ENCODE measurements at regions not wholly inside any gene's neighbourhood (a gene's known extent, or its start where the extent isn't known, plus 50 kb on each side); places are given as distances from the start of the nearest gene placed in this dataset.

DNA sequence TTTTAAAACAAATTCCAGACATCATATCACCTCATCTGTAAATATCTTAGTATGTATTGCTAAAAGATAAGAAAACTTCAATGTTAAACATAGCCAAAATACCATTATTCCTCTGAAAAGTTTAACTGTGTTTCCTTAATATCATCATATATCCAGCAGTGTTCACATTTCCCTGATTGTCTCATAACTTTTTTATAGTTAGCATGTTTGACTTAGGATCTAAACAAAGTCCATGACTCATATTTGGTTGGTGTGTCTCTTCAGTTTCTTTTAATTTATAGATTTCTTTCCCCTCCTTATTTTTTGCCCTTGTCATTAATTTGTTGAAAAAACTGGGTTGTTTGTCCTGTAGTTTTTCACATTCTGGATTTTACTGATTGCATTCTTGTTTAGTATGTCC, 163.0 kb downstream of the RPS12 start:
- DNase-seq = no peak

DNA sequence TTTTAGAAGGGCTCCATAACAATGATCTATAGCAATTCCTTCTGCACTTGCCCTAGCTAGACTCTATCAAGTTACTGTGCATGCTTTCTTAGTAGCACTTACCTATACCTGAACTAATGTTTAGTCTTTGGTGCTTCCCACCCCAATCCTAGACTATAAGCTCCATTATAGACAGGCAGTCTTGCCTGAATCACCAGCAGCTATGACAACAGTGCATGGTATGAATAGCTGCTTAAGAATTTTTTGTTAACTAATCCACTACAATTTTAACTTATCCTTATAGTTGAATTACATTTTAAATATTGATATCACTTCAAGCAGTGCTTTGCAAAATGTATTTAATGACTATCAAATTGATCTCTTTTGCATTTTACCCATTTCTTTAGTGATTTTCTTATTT, 164.3 kb downstream of the RPS12 start:
- DNase-seq = no peak

DNA sequence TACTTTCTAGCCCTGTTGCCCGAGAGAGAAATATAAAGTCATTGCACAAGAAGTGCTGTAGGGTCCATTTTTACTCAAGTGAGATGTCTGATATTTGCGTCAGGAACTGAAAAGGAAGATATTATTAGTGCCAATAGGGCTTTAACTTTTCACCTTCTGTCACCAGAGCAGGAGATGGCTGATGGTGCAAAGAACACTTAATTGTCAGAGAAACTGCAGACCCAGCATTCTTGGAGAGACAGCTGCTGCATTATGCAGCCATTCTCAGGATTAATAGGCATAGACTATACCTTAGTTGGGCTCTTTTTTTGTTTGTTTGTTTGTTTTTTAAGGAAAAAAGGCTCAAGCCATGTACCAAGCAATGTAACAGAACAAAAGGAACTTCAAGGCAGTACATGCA, 179.4 kb downstream of the RPS12 start:
- no peak for DNase-seq

DNA sequence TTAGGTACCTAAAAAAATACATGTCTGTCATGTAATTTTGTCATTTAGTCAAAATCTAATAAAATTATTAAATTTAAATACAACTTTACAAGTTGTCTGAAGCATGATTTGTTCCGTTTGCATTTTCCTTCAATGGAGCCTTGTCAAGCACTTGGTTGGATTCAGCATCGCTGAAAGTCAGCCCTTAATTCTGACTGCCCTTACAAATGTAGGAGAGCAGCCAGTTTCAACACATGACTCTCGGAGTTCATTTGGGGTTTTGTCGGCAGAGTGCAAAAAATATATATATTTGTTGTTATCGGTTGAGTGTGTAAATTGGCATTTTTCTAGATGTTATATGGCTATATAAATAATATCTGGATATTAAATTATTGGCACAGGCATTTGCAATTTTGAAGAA, 180.6 kb downstream of the RPS12 start:
- DNase-seq = no peak

DNA sequence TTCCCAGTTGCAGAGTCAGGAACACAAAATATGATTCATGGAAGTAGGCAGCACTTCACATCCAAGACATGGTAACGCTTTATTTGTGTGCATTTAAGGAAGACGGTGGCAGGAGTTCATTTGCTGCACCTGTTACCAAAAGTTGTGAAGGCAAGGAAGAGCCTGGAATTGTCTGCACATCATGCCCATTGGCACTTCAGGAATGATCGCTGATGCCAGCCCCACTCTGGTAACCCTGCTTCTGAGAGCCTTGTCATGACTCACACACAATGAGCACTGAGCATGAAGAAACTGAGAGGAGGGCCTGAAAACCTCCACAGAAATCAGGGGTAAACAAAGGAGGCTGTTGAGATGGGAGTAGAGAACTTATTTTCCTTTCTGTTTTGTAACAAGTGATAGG, 181.1 kb downstream of the RPS12 start:
- no peak for DNase-seq

DNA sequence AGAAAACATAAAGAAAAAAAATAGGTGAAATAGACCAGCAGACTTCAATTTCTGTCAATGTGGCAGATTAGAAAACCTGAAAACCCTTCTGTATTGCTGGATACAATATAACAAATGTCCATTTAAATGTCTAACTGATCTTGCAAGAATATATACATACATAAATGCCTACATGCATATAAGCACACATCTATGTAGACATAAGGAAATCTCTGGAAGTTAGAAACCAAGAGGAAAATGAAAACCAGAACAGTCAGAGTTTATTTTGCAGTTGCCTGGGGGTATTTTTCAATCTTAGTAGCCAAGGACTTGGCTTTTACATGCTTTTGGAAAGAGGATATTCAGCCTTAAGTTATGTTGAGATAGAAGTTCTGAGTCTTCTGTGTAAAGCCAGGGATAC, 184.0 kb downstream of the RPS12 start:
- no peak for DNase-seq

DNA sequence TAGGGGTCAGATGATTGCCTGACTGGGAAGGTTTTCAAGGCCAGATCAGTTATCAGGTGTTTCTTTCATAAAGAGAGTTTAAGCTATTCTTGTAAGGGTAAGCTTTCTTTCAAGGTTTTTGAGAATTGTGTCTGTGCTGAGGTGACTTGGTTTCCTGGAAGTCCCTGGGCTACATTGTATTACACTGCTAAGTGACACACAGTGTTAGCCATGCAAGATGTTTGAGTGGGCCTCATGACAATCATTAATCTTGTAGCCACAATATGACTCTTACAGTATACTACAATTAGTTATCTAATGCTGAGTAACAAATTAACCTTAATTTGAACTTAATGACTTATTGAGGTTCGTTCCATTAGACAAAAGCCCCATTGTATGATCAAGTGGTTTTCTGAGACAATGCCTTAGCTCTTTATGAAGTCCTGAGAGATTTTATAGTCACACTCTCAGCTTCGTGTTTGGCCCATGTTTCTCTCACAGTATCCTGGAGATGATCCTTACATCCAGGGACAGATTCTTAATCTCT, 186.7 kb downstream of the RPS12 start:
- DNase-seq = no peak

DNA sequence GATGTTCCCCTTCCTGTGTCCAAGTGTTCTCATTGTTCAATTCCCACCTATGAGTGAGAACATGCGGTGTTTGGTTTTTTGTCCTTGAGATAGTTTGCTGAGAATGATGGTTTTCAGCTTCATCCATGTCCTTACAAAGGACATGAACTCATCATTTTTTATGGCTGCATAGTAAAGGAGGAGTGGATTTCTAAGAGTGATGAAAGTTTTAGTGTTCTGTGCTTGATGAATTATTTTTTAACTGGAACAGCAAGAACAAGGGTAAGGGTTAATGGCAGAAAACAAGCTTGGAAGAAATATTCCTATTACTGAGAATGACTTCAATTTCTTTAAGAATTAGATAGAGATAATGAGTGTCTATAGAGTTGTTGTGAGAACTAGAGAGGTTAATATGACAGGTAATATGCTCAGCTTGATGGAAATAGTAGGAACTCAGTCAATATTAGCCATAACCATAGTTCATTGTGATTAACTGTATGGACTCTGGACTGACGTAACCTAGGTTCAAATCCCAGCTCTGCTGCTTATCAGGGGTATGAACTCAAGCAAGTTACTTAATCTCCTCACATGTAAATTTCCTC, 190.0 kb downstream of the RPS12 start:
- DNase-seq = no peak

DNA sequence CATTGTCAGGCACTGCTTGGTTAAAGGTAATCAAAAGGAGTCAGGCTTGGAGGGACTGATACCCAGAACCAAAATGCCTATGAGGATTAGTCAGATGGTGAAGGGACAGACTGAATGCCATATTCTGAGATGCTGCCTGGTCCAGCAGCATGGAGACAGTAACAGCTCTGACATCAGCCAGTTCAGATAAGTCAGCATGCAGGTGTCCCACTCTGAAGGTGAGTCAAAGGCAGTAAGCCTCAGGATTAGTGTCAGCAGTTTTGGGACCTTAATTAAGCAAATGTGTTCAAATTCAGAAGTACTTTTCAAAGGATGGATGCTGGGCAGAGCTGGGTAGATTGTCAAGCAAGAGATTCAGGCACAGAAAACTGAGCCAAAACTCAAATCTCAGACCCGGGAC, 198.4 kb downstream of the RPS12 start:
- no peak for DNase-seq

DNA sequence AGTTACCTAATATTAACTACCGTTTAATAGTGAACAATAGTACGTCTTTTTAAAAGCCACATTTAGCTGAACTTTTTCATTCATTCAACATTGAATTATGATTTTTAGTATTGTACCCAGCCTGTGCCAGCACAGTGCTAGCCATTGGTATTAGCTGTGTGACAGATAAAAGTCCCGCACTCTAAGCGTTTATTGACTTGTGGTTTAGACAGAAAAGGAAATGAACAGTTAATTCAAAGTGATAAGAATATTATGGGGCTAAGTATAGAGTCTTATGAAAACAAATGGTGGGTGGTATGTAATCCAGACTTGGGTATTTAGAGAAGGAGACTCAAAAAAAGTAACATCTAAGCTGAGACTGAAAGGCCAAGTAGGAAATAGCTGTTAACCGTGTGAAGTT, 202.3 kb downstream of the RPS12 start:
- no peak for DNase-seq

DNA sequence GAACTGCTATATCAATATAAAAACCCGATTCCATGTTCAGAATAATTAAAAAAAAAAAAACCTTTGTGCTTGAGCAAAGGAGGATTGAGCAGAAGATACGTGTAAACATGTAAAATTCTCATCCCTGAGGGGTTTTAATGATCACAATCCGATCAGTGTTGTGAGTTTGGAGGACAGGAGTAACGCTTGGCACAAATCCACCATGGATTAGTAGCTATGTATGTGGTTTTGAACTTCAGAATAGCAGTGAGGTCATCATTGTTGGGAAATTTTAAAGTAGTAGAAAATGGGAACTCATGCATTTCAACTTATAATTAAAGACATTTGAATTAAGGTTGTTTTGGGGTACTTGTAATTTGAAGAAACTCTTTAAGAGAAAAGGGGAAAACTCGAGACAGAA, 203.2 kb downstream of the RPS12 start:
- no peak for DNase-seq

DNA sequence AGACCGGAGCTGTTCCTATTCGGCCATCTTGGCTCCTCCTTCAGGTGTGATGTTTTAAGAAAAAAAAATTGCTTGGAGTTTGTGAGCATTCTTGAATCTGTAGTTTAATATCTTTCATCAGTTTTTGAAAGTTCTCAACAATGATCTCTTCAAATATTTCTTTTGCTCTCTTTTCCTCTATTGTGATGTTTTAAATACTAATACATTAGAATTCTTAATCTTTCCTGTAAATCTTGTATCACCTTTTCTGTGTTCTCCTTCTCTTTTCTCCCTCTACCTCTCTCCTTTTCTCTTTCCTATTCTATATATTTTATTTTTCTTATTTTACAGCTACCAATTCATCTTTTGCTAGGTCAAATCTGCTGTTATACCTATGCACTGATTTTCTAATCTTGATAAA, 212.3 kb downstream of the RPS12 start:
- no peak for DNase-seq

DNA sequence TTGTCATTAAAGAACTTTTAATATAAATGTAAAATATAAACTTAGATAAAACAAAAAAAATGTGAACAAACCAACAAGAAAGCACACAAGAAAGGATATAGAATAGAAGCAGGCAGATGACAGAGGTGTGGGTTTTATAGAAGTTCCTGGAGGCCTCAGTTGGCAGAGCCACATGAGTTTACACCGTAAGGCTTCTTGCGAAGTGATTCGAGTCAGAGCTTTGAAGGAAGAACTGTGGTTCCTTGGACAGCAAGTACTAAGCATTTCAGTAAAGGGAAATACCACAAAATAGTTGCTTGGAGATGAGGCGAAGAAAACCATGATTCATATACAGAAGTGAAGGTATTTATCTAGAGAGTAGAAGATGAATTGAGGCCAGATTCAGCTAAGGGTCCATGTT, 207.9 kb upstream of the EYA4 start:
- no peak for DNase-seq

DNA sequence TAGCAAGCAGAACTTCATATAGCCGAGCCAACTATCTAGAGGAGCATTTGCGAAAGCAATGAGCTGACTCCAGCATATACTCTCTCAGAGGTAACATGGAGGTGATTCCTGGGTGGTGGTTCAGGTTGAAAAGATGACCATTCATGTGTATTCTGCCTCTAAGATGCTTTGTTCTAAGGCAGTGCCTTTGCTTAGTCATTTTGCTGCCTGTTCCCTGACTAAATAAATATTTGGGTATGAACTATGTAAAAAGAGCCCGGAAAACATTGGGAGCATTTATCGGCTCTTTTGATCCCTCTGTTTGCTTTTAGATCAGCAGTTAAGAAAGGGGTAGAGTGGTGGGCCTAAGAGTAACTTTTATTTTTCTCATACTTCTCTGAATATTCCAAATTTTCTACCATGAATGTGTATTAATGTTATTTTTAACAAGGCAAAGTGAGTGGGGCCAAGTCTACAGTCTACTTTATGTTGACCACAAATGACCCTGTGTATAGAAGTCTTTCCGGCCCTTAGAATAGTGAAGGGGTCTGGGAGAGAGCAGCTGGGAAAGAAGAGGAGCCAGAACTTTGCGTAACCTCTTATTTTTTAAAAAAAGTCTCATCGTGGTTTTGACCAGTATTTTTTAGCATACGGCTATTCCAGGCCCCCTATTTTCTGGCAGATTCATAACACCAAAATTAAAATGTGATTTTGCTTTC, 206.5 kb upstream of the EYA4 start:
- DNase-seq = no peak

DNA sequence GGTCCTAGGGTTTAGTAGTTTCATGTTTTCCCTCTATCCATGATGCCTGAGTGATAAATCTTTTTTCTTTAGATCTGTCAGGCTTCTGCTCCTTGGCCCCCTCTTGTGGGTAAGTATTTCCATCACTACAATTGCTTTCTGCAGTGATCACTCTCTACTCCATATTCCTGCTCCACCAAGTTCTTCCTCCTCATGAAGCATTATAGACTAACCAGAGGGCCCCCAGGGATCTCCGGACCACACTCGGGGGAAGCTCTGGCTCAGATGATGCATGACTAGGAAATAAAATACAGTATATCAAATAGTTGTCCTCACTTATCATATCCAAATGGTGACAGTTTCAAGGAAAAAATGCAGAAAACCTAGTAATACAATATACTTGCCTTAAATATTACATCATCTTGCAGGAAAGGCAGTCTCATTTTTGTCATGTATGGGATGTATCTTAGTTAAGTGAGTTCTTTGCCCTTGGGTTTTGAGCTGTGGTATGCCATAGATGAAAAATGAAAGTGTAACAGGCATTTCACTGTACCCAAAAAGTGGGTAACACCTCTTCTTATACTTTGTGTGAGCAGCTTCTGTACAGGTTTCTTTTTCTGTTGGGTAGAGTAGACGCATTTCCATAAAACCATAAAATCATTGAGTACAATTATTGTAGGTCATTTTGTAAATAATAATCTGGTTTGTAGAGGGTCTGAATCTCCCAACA, 200.9 kb upstream of the EYA4 start:
- no peak for DNase-seq

DNA sequence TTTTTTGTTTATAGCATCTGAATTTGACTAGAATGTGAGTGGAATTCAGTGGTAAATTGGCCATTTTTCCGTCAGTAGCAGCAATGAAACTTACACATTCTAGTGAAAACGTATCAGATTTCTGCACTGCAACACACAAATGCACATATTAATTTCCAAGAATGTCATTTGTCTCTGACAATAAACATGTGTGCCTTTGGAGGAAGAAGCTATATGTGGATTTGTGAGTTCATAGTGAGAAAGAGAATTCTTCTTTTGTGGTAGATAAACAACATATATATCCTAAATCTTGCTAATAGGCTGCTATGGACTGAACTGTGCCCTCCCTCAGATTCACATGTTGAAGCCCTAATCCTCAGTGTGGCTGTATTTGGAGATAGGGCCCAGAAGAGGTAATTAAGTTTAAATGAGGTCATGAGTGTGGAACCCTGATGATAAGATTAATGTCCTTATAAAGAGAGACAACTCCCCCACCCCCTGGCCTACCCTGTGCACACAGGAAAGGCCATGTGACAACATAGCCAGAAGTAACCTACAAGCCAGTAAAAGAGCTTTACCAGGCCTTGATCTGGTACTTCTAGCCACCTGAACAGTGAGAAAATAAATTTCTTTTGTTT, 200.2 kb upstream of the EYA4 start:
- no peak for DNase-seq

DNA sequence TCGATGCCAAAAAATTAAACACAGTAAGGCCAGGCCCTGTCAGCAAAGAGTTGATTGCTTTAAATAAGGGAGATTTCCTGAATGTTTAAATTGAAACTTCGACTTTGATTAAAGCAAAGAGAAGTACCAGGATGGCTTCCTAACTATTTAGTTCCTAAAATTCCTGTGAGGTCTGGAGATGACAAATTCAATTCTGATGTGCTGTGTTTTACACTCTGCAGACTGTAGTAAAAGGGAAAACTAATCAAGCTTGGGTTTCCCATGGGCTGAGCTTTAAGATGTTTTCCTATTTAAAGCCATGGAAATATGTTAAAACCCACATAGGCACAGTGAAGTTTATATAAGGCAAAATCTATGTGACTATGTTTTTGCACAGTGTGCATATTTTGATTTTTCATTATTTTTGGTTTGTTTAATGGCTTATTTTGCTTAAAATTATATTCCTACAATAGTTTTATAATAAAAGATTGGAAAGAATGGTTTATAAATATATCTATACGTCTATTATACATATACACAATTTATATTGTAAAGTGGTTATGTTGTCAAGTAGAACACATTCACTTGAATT, 198.5 kb upstream of the EYA4 start:
- DNase-seq = no peak

DNA sequence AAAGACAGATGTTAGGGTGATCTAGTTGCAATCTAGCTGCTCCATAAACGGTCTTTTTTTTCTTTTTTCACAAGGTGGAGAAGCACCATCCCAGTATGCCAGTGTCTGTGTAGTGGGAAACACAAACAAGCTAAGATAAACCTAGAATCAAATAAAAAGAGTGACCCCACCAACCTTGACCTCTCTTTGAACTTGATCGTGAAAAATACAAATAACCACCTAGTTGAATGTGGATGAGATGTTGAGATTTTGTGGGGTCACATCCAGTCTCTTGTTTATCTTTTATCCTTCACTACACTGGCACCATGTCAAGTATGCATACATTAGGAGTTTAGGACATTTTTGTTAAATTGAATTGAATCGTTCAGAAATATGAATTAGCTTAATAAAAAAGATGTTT, 194.6 kb upstream of the EYA4 start:
- no peak for DNase-seq

DNA sequence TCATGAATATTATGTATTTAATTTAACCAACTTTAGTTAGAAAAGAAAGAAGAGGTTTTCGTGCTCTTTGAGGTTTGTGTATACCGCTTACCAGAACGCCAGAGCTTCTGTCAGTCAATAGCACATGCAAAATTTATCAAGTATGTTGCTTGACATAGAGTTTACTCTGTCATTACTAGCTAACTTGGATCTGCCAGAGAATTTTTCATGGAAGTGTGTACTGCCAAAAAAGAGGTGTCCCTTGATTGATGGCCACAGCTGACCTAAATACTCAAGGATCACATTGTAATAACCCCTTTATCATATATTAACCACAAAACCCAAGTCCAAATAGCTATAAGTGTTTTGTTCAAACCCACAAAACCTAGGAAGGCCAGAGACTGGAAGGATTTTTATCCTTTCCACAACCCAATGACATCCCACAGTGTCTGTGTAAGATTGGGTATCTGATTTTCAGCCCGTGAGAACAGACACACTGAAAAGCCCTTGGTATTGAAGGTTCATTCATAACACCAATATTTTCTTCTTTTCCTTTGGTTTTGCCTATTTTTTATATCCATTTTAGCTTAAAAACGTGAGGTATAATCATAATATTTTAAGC, 194.0 kb upstream of the EYA4 start:
- no peak for DNase-seq

DNA sequence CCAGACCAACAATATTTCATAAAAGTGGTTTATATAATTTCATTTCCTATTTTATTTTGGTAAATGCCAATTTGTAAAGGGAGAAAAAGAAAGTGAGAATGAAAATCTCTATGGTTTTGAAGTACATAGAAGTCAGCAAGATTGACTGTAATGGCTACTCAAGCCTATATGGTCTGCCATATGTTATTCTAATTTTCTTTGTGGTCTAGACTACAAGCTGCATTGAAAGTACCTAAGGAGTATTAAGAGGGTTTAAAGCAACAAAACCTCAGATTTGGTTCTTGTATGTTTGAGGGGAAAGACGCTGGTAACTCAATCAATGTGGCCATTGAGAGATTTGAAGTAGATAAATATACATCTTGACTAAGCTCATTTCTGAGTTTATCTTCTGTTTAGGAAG, 193.5 kb upstream of the EYA4 start:
- no peak for DNase-seq

DNA sequence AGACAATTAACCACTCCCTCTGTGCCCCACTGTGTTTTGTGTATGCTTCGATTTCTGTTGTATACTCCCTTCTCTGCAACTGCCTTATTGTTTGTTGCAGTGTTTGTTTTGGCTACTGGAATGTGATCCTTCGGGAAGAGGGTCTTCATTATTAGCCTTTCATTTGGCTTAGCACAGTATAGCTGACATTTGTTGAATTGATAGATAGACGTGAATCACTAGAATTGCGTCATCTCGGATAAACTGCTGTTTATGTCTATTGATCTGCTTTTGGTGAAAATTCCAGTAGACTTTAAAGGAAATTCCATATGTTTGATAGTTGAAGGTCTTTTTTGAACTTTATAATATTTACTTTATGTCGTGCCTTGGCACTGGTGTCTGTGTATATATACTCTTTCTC, 189.9 kb upstream of the EYA4 start:
- no peak for DNase-seq

DNA sequence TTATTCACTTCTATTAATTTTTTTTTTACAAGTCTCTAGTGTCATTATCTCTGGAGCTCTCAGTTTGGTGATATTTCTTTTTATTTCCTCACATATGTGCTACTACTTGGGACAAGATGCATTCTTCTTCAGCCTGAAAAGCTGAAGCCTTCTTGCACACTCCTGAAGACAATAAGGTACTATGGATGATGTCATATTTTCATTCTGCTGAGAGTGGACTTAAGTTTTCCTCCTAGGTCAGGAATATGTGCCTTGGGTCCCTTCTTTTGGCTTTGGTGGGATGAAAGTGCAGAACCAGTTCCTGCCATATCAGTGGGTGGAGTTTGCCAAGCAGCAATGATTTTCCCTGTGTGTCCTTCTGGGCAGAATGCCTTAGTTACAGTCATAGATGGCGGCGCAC, 188.7 kb upstream of the EYA4 start:
- DNase-seq = no peak

DNA sequence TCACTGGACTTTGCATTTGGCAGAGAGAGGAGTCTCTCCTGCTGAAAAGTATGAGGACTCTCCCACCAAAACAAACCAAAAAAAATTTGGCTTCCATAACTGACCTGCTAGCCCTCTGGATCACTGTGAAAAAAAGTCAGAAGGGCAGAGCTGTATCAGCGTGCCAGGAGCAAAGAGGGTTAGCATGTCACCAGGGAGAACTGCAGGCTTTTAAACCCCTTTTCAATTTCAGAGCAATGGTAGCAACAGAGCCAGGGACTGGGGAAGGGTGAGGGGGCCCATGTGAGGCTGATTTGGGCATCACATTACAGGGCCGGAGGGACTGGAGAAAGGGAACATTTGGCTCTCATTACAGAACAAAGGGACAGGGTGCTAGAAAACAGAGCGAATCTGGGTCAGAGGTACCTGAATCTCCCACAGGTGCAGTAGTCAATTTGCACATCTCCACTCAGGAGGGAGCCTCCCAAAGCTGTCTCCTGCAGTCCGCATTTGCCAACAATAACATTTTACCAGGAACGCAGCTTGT, 185.7 kb upstream of the EYA4 start:
- DNase-seq = no peak

Data from activated CD4-positive, alpha-beta T cell treated with anti-CD3 and anti-CD28 coated beads for 4 hours (primary cell).